SK-N-SH (cell line): ENCODE measurements at regions not wholly inside any gene's neighbourhood (a gene's known extent, or its start where the extent isn't known, plus 50 kb on each side); places are given as distances from the start of the nearest gene placed in this dataset.

Experiments
- CTCF ChIA-PET: fragments of 300-600, 350-600 bp; formaldehyde crosslinking; extraction: SDS; loops from one replicate; lab custom pipeline; 2021; lab: Yijun Ruan, JAX
- POLR2A ChIA-PET: fragments of 350-600 bp; sonication (Branson Sonifier 250); formaldehyde crosslinking; extraction: SDS; loops from one replicate; lab custom pipeline; 2020; ENCODE audit warnings: antibody characterized with exemption, inconsistent platforms; lab: Yijun Ruan, JAX
- DNase-seq: peaks from one replicate; pipeline ENCODE4 v3.0.0; 2012
- H2AFZ ChIP-seq: fragments of 200-600 bp; sonication (generic); 2 replicates; pipeline ENCODE4 v1.8.1; 2016; ENCODE audit warnings: antibody characterized with exemption, mild to moderate bottlenecking, low read depth
- H3F3A ChIP-seq: fragments of 200-600 bp; sonication (generic); replicated peaks from 2 replicates; pipeline ENCODE3; 2016; ENCODE audit warnings: antibody characterized with exemption, mild to moderate bottlenecking; ENCODE audit not compliant: insufficient read depth
- H3K27ac ChIP-seq, 2 experiments: fragments of 200-500 bp in 1 of 2; fragments of 200-600 bp in 1 of 2; sonication (Bioruptor generic) in 1 of 2; sonication (generic), shearing (Covaris generic) in 1 of 2; 2 replicates each; pipeline versions ENCODE4 v1.5.1 to v1.6.1; 2014 to 2016; ENCODE audit warnings: low read depth in 2 of 2, inconsistent platforms in 1 of 2, low read length in 1 of 2, mild to moderate bottlenecking in 1 of 2, mixed read lengths in 1 of 2
- H3K27me3 ChIP-seq: fragments of 200-600 bp; sonication (generic), shearing (Covaris generic); 2 replicates; pipeline ENCODE4 v1.6.1; 2016; ENCODE audit warnings: mixed run types; ENCODE audit not compliant: insufficient read depth
- H3K36me3 ChIP-seq, 2 experiments: fragments of 200-500 bp in 1 of 2; fragments of 200-600 bp in 1 of 2; sonication (Bioruptor generic) in 1 of 2; sonication (generic) in 1 of 2; replicated peaks in 1 of 2; 2 replicates each; pipeline versions ENCODE3 to v1.5.1; 2014 to 2016; ENCODE audit warnings: low read length in 1 of 2, mild to moderate bottlenecking in 1 of 2; ENCODE audit not compliant: insufficient read depth in 2 of 2, control insufficient read depth in 1 of 2
- H3K4me1 ChIP-seq, 2 experiments: fragments of 200-500 bp in 1 of 2; fragments of 200-600 bp in 1 of 2; sonication (Bioruptor generic) in 1 of 2; sonication (generic), shearing (Covaris generic) in 1 of 2; 2 replicates each; pipeline versions ENCODE4 v1.5.1 to v1.6.1; 2014 to 2016; ENCODE audit warnings: low read depth in 1 of 2, low read length in 1 of 2, mixed run types in 1 of 2; ENCODE audit not compliant: insufficient read depth in 2 of 2, control insufficient read depth in 1 of 2
- H3K4me2 ChIP-seq: fragments of 200-600 bp; sonication (generic), shearing (Covaris generic); 2 replicates; pipeline ENCODE4 v1.6.1; 2017; ENCODE audit warnings: mixed run types
- H3K4me3 ChIP-seq, 2 experiments: fragments of 200-500 bp in 1 of 2; fragments of 200-600 bp in 1 of 2; sonication (Bioruptor generic) in 1 of 2; sonication (generic), shearing (Covaris generic) in 1 of 2; 2 replicates each; pipeline versions ENCODE4 v1.5.1 to v1.8.1; 2014 to 2016; ENCODE audit warnings: low read depth in 2 of 2, inconsistent platforms in 1 of 2, low read length in 1 of 2, mild to moderate bottlenecking in 1 of 2, mixed read lengths in 1 of 2, moderate library complexity in 1 of 2
- H3K79me2 ChIP-seq: fragments of 200-600 bp; sonication (generic); 2 replicates; pipeline ENCODE4 v1.8.1; 2017; ENCODE audit warnings: mild to moderate bottlenecking; ENCODE audit not compliant: insufficient read depth
- H3K9ac ChIP-seq: fragments of 200-600 bp; sonication (generic); 2 replicates; pipeline ENCODE4 v1.6.1; 2017; ENCODE audit warnings: mixed run types
- H3K9me2 ChIP-seq: fragments of 200-600 bp; sonication (generic); 2 replicates; pipeline ENCODE4 v1.6.1; 2017; ENCODE audit warnings: mixed run types
- H3K9me3 ChIP-seq: fragments of 200-600 bp; sonication (generic); 2 replicates; pipeline ENCODE4 v1.6.1; 2017; ENCODE audit warnings: mixed run types, mild to moderate bottlenecking, moderate library complexity
- H4K20me1 ChIP-seq: fragments of 200-600 bp; sonication (generic); 2 replicates; pipeline ENCODE4 v1.6.1; 2017; ENCODE audit warnings: mild to moderate bottlenecking, mixed run types; ENCODE audit not compliant: insufficient read depth
- EP300 ChIP-seq, 2 experiments: IDR thresholded peaks; 2 replicates each; pipeline versions ENCODE4 v1.4.0 to v1.6.1; 2012; ENCODE audit warnings: borderline replicate concordance in 1 of 2, low read depth in 1 of 2, low read length in 1 of 2
- GABPA ChIP-seq: IDR thresholded peaks from 2 replicates; pipeline ENCODE4 v1.4.0; 2012; ENCODE audit warnings: low read depth, mild to moderate bottlenecking
- GATA2 ChIP-seq: sonication (generic); formaldehyde crosslinking; IDR thresholded peaks from 2 replicates; pipeline ENCODE4 v1.5.0; 2020; ENCODE audit warnings: mild to moderate bottlenecking, missing genetic modification reagents
- NFIC ChIP-seq: IDR thresholded peaks from 2 replicates; pipeline ENCODE4 v1.4.0; 2012; ENCODE audit warnings: borderline replicate concordance
- POLR2AphosphoS5 ChIP-seq: IDR thresholded peaks from 2 replicates; pipeline ENCODE4 v1.6.1; 2012; ENCODE audit warnings: low read depth, low read length
- RAD21 ChIP-seq: IDR thresholded peaks from 2 replicates; pipeline ENCODE4 v1.6.1; 2012; ENCODE audit warnings: mild to moderate bottlenecking, low read length
- RXRA ChIP-seq: IDR thresholded peaks from 2 replicates; pipeline ENCODE4 v1.4.0; 2012; ENCODE audit warnings: low read depth, mild to moderate bottlenecking, borderline replicate concordance
- SIN3A ChIP-seq: IDR thresholded peaks from 2 replicates; pipeline ENCODE4 v1.6.1; 2012; ENCODE audit warnings: low read depth, mild to moderate bottlenecking, low read length, moderate library complexity, borderline replicate concordance
- TAF1 ChIP-seq: IDR thresholded peaks from 2 replicates; pipeline ENCODE4 v1.6.1; 2012; ENCODE audit warnings: low read depth, mild to moderate bottlenecking, low read length, moderate library complexity, borderline replicate concordance
- TEAD4 ChIP-seq: IDR thresholded peaks from 2 replicates; pipeline ENCODE4 v1.4.0; 2012; ENCODE audit warnings: mild to moderate bottlenecking, borderline replicate concordance; ENCODE audit not compliant: insufficient read depth
- ZBTB33 ChIP-seq: IDR thresholded peaks from 2 replicates; pipeline ENCODE4 v1.4.0; 2012; ENCODE audit warnings: low read depth, borderline replicate concordance
- WGBS: methylation state at CpG from one replicate; pipeline ENCODE4 v1.1.6; 2017; ENCODE audit warnings: low lambda C conversion rate; 5-methylcytosine and 5-hydroxymethylcytosine counted together
- TF ChIP-seq, protein P1 (sequence below): fragments of 150-350 bp; IDR thresholded peaks from 2 replicates; pipeline ENCODE4 v1.6.1; 2017; ENCODE audit warnings: antibody characterized with exemption, low read length, low read depth, borderline replicate concordance
- TF ChIP-seq, protein P2 (sequence below): fragments of 200-600 bp; sonication (generic); IDR thresholded peaks from 2 replicates; pipeline ENCODE4 v1.6.1; 2017; ENCODE audit warnings: antibody characterized with exemption, mild to moderate bottlenecking, moderate library complexity
- TF ChIP-seq, protein P3 (sequence below): fragments of 150-350 bp; IDR thresholded peaks from 2 replicates; pipeline ENCODE4 v1.6.1; 2016; ENCODE audit warnings: mild to moderate bottlenecking, low read depth, low read length
- TF ChIP-seq, protein P4 (sequence below): IDR thresholded peaks from 2 replicates; pipeline ENCODE4 v1.6.1; 2012; ENCODE audit warnings: mild to moderate bottlenecking, low read depth, low read length, moderate library complexity

GRCh38 chr1:64328193-64328592, 124.8 kb downstream of the UBE2U start:
- H3K9me2 ChIP-seq: no peaks in the 10 kb centered on the region
- H3K27me3 ChIP-seq: no peaks in the 10 kb centered on the region
- H3F3A ChIP-seq: no peaks in the 10 kb centered on the region
- no peaks in the 10 kb centered on the region; a peak in 1 of 4 replicates for H3K4me1 ChIP-seq
- no peaks in the 10 kb centered on the region for H3K36me3 ChIP-seq
- H3K4me3 ChIP-seq: no peak overlapping the region
- no peaks in the 10 kb centered on the region for H4K20me1 ChIP-seq
- TF ChIP-seq RXRA (no peak), EP300 (IDR thresholded peaks at IDR 0.05; ENCODE audit: borderline replicate concordance in 1 of 2, low read depth in 1 of 2, low read length in 1 of 2) (no peak), TEAD4 (no peak), POLR2AphosphoS5 (no peak), NFIC (no peak), ZBTB33 (no peak)
- TF ChIP-seq, protein P1, sequence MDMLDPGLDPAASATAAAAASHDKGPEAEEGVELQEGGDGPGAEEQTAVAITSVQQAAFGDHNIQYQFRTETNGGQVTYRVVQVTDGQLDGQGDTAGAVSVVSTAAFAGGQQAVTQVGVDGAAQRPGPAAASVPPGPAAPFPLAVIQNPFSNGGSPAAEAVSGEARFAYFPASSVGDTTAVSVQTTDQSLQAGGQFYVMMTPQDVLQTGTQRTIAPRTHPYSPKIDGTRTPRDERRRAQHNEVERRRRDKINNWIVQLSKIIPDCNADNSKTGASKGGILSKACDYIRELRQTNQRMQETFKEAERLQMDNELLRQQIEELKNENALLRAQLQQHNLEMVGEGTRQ: no peak
- ChIA-PET POLR2A (no interaction called here), CTCF (interaction anchor here (0.9 kb wide), 1 partner anchor 10 kb away, joined by 3 read pairs; no protein-coding TSS in a partner anchor)
- H3K9me3 ChIP-seq: no peaks in the 10 kb centered on the region
- no peak overlapping the region for H3K27ac ChIP-seq
- H3K4me2 ChIP-seq: no peak overlapping the region
- no peak overlapping the region for H3K9ac ChIP-seq
- 48% methylated on average over 3 of the region's 3 CpGs for WGBS
- no peaks in the 10 kb centered on the region for H3K79me2 ChIP-seq
- H2AFZ ChIP-seq: no peak overlapping the region
- no peak for DNase-seq

GRCh38 chr1:64330839-64331238, 127.4 kb downstream of the UBE2U start:
- Histone ChIP-seq H3K4me2 (no peak overlapping the region), H3F3A (no peaks in the 10 kb centered on the region), H2AFZ (no peak overlapping the region), H3K9me3 (no peaks in the 10 kb centered on the region), H3K27me3 (no peaks in the 10 kb centered on the region), H3K9me2 (no peaks in the 10 kb centered on the region), H3K36me3 (no peaks in the 10 kb centered on the region), H3K79me2 (no peaks in the 10 kb centered on the region), H3K4me1 (no peaks in the 10 kb centered on the region; a peak in 1 of 4 replicates), H3K9ac (no peak overlapping the region), H3K27ac (no peak overlapping the region), H4K20me1 (no peaks in the 10 kb centered on the region), H3K4me3 (no peak overlapping the region)
- ChIA-PET POLR2A (no interaction called here), CTCF (interaction anchor here (0.8 to 1.3 kb wide), 2 partner anchors 14 to 333 kb away, joined by 3 to 4 read pairs; no protein-coding TSS in a partner anchor)
- no peak for DNase-seq
- 42% methylated on average over 3 of the region's 4 CpGs for WGBS
- TF ChIP-seq RXRA (no peak), RAD21 (no peak), SIN3A (no peak), GABPA (no peak), GATA2 (CRISPR knock-in tag) (no peak), EP300 (IDR thresholded peaks at IDR 0.05; ENCODE audit: borderline replicate concordance in 1 of 2, low read depth in 1 of 2, low read length in 1 of 2) (no peak), TAF1 (no peak), TEAD4 (no peak)
- TF ChIP-seq, protein P2, sequence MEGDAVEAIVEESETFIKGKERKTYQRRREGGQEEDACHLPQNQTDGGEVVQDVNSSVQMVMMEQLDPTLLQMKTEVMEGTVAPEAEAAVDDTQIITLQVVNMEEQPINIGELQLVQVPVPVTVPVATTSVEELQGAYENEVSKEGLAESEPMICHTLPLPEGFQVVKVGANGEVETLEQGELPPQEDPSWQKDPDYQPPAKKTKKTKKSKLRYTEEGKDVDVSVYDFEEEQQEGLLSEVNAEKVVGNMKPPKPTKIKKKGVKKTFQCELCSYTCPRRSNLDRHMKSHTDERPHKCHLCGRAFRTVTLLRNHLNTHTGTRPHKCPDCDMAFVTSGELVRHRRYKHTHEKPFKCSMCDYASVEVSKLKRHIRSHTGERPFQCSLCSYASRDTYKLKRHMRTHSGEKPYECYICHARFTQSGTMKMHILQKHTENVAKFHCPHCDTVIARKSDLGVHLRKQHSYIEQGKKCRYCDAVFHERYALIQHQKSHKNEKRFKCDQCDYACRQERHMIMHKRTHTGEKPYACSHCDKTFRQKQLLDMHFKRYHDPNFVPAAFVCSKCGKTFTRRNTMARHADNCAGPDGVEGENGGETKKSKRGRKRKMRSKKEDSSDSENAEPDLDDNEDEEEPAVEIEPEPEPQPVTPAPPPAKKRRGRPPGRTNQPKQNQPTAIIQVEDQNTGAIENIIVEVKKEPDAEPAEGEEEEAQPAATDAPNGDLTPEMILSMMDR: no peak
- TF ChIP-seq, protein P3, sequence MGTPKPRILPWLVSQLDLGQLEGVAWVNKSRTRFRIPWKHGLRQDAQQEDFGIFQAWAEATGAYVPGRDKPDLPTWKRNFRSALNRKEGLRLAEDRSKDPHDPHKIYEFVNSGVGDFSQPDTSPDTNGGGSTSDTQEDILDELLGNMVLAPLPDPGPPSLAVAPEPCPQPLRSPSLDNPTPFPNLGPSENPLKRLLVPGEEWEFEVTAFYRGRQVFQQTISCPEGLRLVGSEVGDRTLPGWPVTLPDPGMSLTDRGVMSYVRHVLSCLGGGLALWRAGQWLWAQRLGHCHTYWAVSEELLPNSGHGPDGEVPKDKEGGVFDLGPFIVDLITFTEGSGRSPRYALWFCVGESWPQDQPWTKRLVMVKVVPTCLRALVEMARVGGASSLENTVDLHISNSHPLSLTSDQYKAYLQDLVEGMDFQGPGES: no peak
- TF ChIP-seq, protein P1: no peak
- TF ChIP-seq, protein P4, sequence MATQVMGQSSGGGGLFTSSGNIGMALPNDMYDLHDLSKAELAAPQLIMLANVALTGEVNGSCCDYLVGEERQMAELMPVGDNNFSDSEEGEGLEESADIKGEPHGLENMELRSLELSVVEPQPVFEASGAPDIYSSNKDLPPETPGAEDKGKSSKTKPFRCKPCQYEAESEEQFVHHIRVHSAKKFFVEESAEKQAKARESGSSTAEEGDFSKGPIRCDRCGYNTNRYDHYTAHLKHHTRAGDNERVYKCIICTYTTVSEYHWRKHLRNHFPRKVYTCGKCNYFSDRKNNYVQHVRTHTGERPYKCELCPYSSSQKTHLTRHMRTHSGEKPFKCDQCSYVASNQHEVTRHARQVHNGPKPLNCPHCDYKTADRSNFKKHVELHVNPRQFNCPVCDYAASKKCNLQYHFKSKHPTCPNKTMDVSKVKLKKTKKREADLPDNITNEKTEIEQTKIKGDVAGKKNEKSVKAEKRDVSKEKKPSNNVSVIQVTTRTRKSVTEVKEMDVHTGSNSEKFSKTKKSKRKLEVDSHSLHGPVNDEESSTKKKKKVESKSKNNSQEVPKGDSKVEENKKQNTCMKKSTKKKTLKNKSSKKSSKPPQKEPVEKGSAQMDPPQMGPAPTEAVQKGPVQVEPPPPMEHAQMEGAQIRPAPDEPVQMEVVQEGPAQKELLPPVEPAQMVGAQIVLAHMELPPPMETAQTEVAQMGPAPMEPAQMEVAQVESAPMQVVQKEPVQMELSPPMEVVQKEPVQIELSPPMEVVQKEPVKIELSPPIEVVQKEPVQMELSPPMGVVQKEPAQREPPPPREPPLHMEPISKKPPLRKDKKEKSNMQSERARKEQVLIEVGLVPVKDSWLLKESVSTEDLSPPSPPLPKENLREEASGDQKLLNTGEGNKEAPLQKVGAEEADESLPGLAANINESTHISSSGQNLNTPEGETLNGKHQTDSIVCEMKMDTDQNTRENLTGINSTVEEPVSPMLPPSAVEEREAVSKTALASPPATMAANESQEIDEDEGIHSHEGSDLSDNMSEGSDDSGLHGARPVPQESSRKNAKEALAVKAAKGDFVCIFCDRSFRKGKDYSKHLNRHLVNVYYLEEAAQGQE: no peak
